ENCODE measurements at regions not wholly inside any gene's neighbourhood (a gene's known extent, or its start where the extent isn't known, plus 50 kb on each side); places are given as distances from the start of the nearest gene placed in this dataset.

- TF ChIP-seq CTCF (IDR thresholded peaks at IDR 0.05; ENCODE audit: insufficient read depth, low read depth, low read length) = no peak
- Histone ChIP-seq H3K4me3 (ENCODE audit: low read depth, low read length) (no peak overlapping the region), H3K36me3 (ENCODE audit: control insufficient read depth, insufficient read depth, low read length) (no peaks in the 10 kb centered on the region), H3K27me3 (ENCODE audit: control insufficient read depth, insufficient read depth, low read length) (no peaks in the 10 kb centered on the region)
- no peak for DNase-seq (ENCODE audit: low read depth)
- ChIA-PET POLR2A (no interaction called here), CTCF (interaction anchor here (0.7 kb wide), 1 partner anchor 55 kb away, joined by 3 read pairs; no protein-coding TSS in a partner anchor)
Measured at GRCh38 chr19:28582344-28582743, 630.6 kb downstream of the UQCRFS1 start.

- CTCF ChIA-PET = no interaction called here
- no peak for TF ChIP-seq CTCF (IDR thresholded peaks at IDR 0.05; ENCODE audit: insufficient read depth, low read depth, low read length)
- Histone ChIP-seq H3K4me3 (ENCODE audit: low read depth, low read length) (no peak overlapping the region), H3K36me3 (ENCODE audit: control insufficient read depth, insufficient read depth, low read length) (no peaks in the 10 kb centered on the region), H3K27me3 (ENCODE audit: control insufficient read depth, insufficient read depth, low read length) (no peaks in the 10 kb centered on the region)
- no peak for DNase-seq (ENCODE audit: low read depth)
- POLR2A ChIA-PET = no interaction called here
Measured at GRCh38 chr19:28581468-28581770, 631.5 kb downstream of the UQCRFS1 start.

- H3K27me3 ChIP-seq (ENCODE audit: control insufficient read depth, insufficient read depth, low read length) = no peaks in the 10 kb centered on the region
- no peak for TF ChIP-seq CTCF (IDR thresholded peaks at IDR 0.05; ENCODE audit: insufficient read depth, low read depth, low read length)
- no peak for DNase-seq (ENCODE audit: low read depth)
- no peak overlapping the region for H3K4me3 ChIP-seq (ENCODE audit: low read depth, low read length)
- ChIA-PET POLR2A (no interaction called here), CTCF (no interaction called here)
- H3K36me3 ChIP-seq (ENCODE audit: control insufficient read depth, insufficient read depth, low read length) = no peaks in the 10 kb centered on the region
Measured at GRCh38 chr19:28578786-28579505, 634.0 kb downstream of the UQCRFS1 start.

- POLR2A ChIA-PET = no interaction called here
- no peak for DNase-seq (ENCODE audit: low read depth)
- Histone ChIP-seq H3K4me3 (ENCODE audit: low read depth, low read length) (no peak overlapping the region), H3K36me3 (ENCODE audit: control insufficient read depth, insufficient read depth, low read length) (no peaks in the 10 kb centered on the region), H3K27me3 (ENCODE audit: control insufficient read depth, insufficient read depth, low read length) (no peaks in the 10 kb centered on the region)
- no peak for TF ChIP-seq CTCF (IDR thresholded peaks at IDR 0.05; ENCODE audit: insufficient read depth, low read depth, low read length)
- CTCF ChIA-PET = no interaction called here
Measured at GRCh38 chr19:28578208-28578607, 634.7 kb downstream of the UQCRFS1 start.

GRCh38 chr19:28577666-28578065 is 635.3 kb downstream of the UQCRFS1 start:
- DNase-seq (ENCODE audit: low read depth) = no peak
- Histone ChIP-seq H3K27me3 (ENCODE audit: control insufficient read depth, insufficient read depth, low read length) (no peaks in the 10 kb centered on the region), H3K36me3 (ENCODE audit: control insufficient read depth, insufficient read depth, low read length) (no peaks in the 10 kb centered on the region), H3K4me3 (ENCODE audit: low read depth, low read length) (no peak overlapping the region)
- ChIA-PET POLR2A (no interaction called here), CTCF (no interaction called here)
- no peak for TF ChIP-seq CTCF (IDR thresholded peaks at IDR 0.05; ENCODE audit: insufficient read depth, low read depth, low read length)

Data from BJ (cell line).